Astrocyte (in vitro differentiated cells and primary cell): ENCODE measurements at regions not wholly inside any gene's neighbourhood (a gene's known extent, or its start where the extent isn't known, plus 50 kb on each side); places are given as distances from the start of the nearest gene placed in this dataset.

Experiments
- CTCF ChIP-seq: IDR thresholded peaks from 2 replicates; pipeline ENCODE4 v1.5.1; 2011; ENCODE audit warnings: low read depth, mild to moderate bottlenecking, inconsistent platforms, low read length, moderate library complexity; ENCODE audit not compliant: insufficient read depth
- EZH2 ChIP-seq: IDR thresholded peaks from 2 replicates; pipeline ENCODE4 v1.6.1; 2012; ENCODE audit warnings: mild to moderate bottlenecking, low read length, inconsistent platforms; ENCODE audit not compliant: insufficient read depth

- TF ChIP-seq CTCF (no peak), EZH2 (no peak)
Measured at GRCh38 chr3:18791182-18791581, 357.1 kb upstream of the KCNH8 start.
